ENCODE measurements at regions not wholly inside any gene's neighbourhood (a gene's known extent, or its start where the extent isn't known, plus 50 kb on each side); places are given as distances from the start of the nearest gene placed in this dataset.
A peak's percentile ranks its signal among the peaks of the same experiment; 100 is the strongest.

DNA sequence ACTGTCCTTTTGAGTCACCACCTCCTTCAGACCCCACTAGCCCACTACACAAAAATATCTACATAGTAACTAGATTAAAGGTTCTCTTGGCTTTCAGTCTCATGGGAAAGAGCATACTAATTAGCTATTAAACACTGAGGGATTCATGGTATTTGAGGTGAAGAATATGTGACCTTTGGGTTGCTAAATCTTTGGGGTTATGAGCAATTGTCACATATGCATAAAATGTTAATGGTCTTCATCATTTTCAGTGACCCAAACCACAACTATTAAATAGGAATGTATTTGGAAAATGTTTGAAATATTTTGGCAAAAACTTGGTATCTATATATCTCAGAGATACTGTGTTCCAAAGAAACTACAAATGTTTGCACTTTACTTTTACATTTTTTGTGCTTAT, 365.1 kb downstream of the MAGEB5 start:
- H3K9me2 ChIP-seq (ENCODE audit: insufficient read depth), result no peaks in the 10 kb centered on the region
- no peak for TF ChIP-seq EZH2 (IDR thresholded peaks at IDR 0.05; ENCODE audit: insufficient read depth, poor library complexity, severe bottlenecking)
- no peak for TF ChIP-seq EZH2phosphoT487 (IDR thresholded peaks at IDR 0.05; ENCODE audit: insufficient read depth, low read depth)
- peak overlapping the region; percentile 12; the same call in 1 of the 2 replicates for H3K27ac ChIP-seq
- no peaks in the 10 kb centered on the region for H3K79me2 ChIP-seq (ENCODE audit: insufficient read depth)
- no peak for DNase-seq
- H2AFZ ChIP-seq, result no peak overlapping the region
- H3K9me3 ChIP-seq (ENCODE audit: low read depth), result no peaks in the 10 kb centered on the region
- H3K4me1 ChIP-seq (ENCODE audit: insufficient read depth), result peaks cover 10% of the 10 kb centered on the region; the same call in 1 of the 2 replicates
- no peaks in the 10 kb centered on the region for H4K20me1 ChIP-seq (ENCODE audit: insufficient read depth)
- no peak overlapping the region for H3K9ac ChIP-seq
- no peak overlapping the region for H3K4me3 ChIP-seq
- in situ Hi-C loops (cut with MboI), result no loop called here
- no peak overlapping the region for H3K4me2 ChIP-seq (ENCODE audit: unreplicated experiment)
- no peaks in the 10 kb centered on the region for H3F3A ChIP-seq (ENCODE audit: insufficient read depth)
- H3K27me3 ChIP-seq (replicated peaks; ENCODE audit: insufficient read depth), result no peaks in the 10 kb centered on the region
- H3K36me3 ChIP-seq (ENCODE audit: low read depth), result no peaks in the 10 kb centered on the region

- no peak for TF ChIP-seq EZH2 (IDR thresholded peaks at IDR 0.05; ENCODE audit: insufficient read depth, poor library complexity, severe bottlenecking)
- no peak for TF ChIP-seq EZH2phosphoT487 (IDR thresholded peaks at IDR 0.05; ENCODE audit: insufficient read depth, low read depth)
- no peak overlapping the region for H3K27ac ChIP-seq
- no peak for DNase-seq
- no peak overlapping the region for H2AFZ ChIP-seq
- 6 to 25% methylated on average over 1 of the region's 1 CpG for WGBS, 2 experiments (ENCODE audit: low coverage in 1 of 2, low lambda C conversion rate in 2 of 2, missing lambda C conversion rate in 2 of 2)
- no peaks in the 10 kb centered on the region for H3K36me3 ChIP-seq (ENCODE audit: low read depth)
- H4K20me1 ChIP-seq (ENCODE audit: insufficient read depth), result no peaks in the 10 kb centered on the region
- no peaks in the 10 kb centered on the region for H3K9me2 ChIP-seq (ENCODE audit: insufficient read depth)
- no peaks in the 10 kb centered on the region for H3K79me2 ChIP-seq (ENCODE audit: insufficient read depth)
- no peak overlapping the region for H3K9ac ChIP-seq
- in situ Hi-C loops (cut with MboI), result no loop called here
- no peaks in the 10 kb centered on the region for H3K9me3 ChIP-seq (ENCODE audit: low read depth)
- peaks cover 10% of the 10 kb centered on the region; the same call in 1 of the 2 replicates for H3K4me1 ChIP-seq (ENCODE audit: insufficient read depth)
- no peak overlapping the region for H3K4me3 ChIP-seq
- H3F3A ChIP-seq (ENCODE audit: insufficient read depth), result no peaks in the 10 kb centered on the region
- H3K27me3 ChIP-seq (replicated peaks; ENCODE audit: insufficient read depth), result no peaks in the 10 kb centered on the region
- no peak overlapping the region for H3K4me2 ChIP-seq (ENCODE audit: unreplicated experiment)
Observed at GRCh38 chrX:26580021-26580420, 364.1 kb downstream of the MAGEB5 start.

GRCh38 chrX:26574234-26574633, 358.3 kb downstream of the MAGEB5 start:
- Histone ChIP-seq H4K20me1 (ENCODE audit: insufficient read depth) (no peaks in the 10 kb centered on the region), H3K27me3 (replicated peaks; ENCODE audit: insufficient read depth) (no peaks in the 10 kb centered on the region), H3K36me3 (ENCODE audit: low read depth) (no peaks in the 10 kb centered on the region), H3K9ac (no peak overlapping the region), H2AFZ (no peak overlapping the region), H3K4me2 (ENCODE audit: unreplicated experiment) (no peak overlapping the region), H3K4me3 (no peak overlapping the region), H3F3A (ENCODE audit: insufficient read depth) (no peaks in the 10 kb centered on the region), H3K9me3 (ENCODE audit: low read depth) (no peaks in the 10 kb centered on the region), H3K9me2 (ENCODE audit: insufficient read depth) (no peaks in the 10 kb centered on the region), H3K4me1 (ENCODE audit: insufficient read depth) (0 out of 2 replicates have a peak, but pooled peaks cover 3% of the 10 kb centered on the region), H3K79me2 (ENCODE audit: insufficient read depth) (no peaks in the 10 kb centered on the region), H3K27ac (no peak overlapping the region)
- TF ChIP-seq EZH2 (IDR thresholded peaks at IDR 0.05; ENCODE audit: insufficient read depth, poor library complexity, severe bottlenecking) (no peak), EZH2phosphoT487 (IDR thresholded peaks at IDR 0.05; ENCODE audit: insufficient read depth, low read depth) (no peak)
- in situ Hi-C loops (cut with MboI), result no loop called here
- no peak for DNase-seq

DNA sequence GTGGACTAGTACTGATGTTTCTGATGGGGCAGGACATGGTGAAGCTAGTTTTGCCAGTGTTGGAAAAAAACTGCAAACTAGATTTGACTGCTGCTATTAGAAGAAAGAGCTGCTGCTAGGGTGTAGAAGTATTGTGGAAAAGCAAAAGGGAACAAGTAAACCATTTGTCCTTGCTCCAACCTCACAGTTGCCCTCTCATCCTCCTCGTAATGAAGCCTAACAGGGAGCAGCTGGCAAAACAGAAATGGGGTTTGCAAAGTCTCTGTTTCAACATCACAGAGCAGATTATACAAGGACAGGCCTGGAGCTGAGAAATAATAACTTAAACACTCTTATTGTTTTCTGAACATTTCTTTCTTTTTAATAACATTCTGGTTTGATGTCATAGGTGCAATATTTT, 346.2 kb downstream of the MAGEB5 start:
- in situ Hi-C loops (cut with MboI), result no loop called here
- H2AFZ ChIP-seq, result no peak overlapping the region
- H3K4me3 ChIP-seq, result no peak overlapping the region
- no peak overlapping the region for H3K27ac ChIP-seq
- H3K4me2 ChIP-seq (ENCODE audit: unreplicated experiment), result no peak overlapping the region
- H3K27me3 ChIP-seq (replicated peaks; ENCODE audit: insufficient read depth), result no peaks in the 10 kb centered on the region
- WGBS, 2 experiments (ENCODE audit: low coverage in 1 of 2, low lambda C conversion rate in 2 of 2, missing lambda C conversion rate in 2 of 2), result 17 to 33% methylated on average over 1 of the region's 1 CpG
- H3K36me3 ChIP-seq (ENCODE audit: low read depth), result no peaks in the 10 kb centered on the region
- DNase-seq, result no peak
- TF ChIP-seq EZH2 (IDR thresholded peaks at IDR 0.05; ENCODE audit: insufficient read depth, poor library complexity, severe bottlenecking), result no peak
- TF ChIP-seq EZH2phosphoT487 (IDR thresholded peaks at IDR 0.05; ENCODE audit: insufficient read depth, low read depth), result no peak
- H3F3A ChIP-seq (ENCODE audit: insufficient read depth), result no peaks in the 10 kb centered on the region
- H3K9me3 ChIP-seq (ENCODE audit: low read depth), result no peaks in the 10 kb centered on the region
- no peak overlapping the region for H3K9ac ChIP-seq
- H3K9me2 ChIP-seq (ENCODE audit: insufficient read depth), result no peaks in the 10 kb centered on the region
- no peaks in the 10 kb centered on the region for H3K79me2 ChIP-seq (ENCODE audit: insufficient read depth)
- H4K20me1 ChIP-seq (ENCODE audit: insufficient read depth), result no peaks in the 10 kb centered on the region
- H3K4me1 ChIP-seq (ENCODE audit: insufficient read depth), result no peaks in the 10 kb centered on the region

- no peaks in the 10 kb centered on the region for H3F3A ChIP-seq (ENCODE audit: insufficient read depth)
- no peak overlapping the region for H3K4me3 ChIP-seq
- no peaks in the 10 kb centered on the region for H3K79me2 ChIP-seq (ENCODE audit: insufficient read depth)
- H3K9ac ChIP-seq, result no peak overlapping the region
- no peaks in the 10 kb centered on the region for H3K9me3 ChIP-seq (ENCODE audit: low read depth)
- TF ChIP-seq EZH2phosphoT487 (IDR thresholded peaks at IDR 0.05; ENCODE audit: insufficient read depth, low read depth), result no peak
- no peak for TF ChIP-seq EZH2 (IDR thresholded peaks at IDR 0.05; ENCODE audit: insufficient read depth, poor library complexity, severe bottlenecking)
- WGBS, 2 experiments (ENCODE audit: low coverage in 1 of 2, low lambda C conversion rate in 2 of 2, missing lambda C conversion rate in 2 of 2), result 63 to 77% methylated on average over 3 of the region's 3 CpGs
- no peaks in the 10 kb centered on the region for H4K20me1 ChIP-seq (ENCODE audit: insufficient read depth)
- H3K36me3 ChIP-seq (ENCODE audit: low read depth), result no peaks in the 10 kb centered on the region
- no peak overlapping the region for H3K27ac ChIP-seq
- H3K4me1 ChIP-seq (ENCODE audit: insufficient read depth), result no peaks in the 10 kb centered on the region
- H3K27me3 ChIP-seq (replicated peaks; ENCODE audit: insufficient read depth), result no peaks in the 10 kb centered on the region
- no peaks in the 10 kb centered on the region for H3K9me2 ChIP-seq (ENCODE audit: insufficient read depth)
- in situ Hi-C loops (cut with MboI), result no loop called here
- DNase-seq, result no peak
- H3K4me2 ChIP-seq (ENCODE audit: unreplicated experiment), result no peak overlapping the region
- no peak overlapping the region for H2AFZ ChIP-seq
Observed at GRCh38 chrX:26559855-26560254, 343.9 kb downstream of the MAGEB5 start.

Measured in GM23248 (cell line).